IPS-18a (cell line): ENCODE measurements at regions not wholly inside any gene's neighbourhood (a gene's known extent, or its start where the extent isn't known, plus 50 kb on each side); places are given as distances from the start of the nearest gene placed in this dataset.

Experiments used
- H3K27ac ChIP-seq: one replicate; pipeline ENCODE4 v1.5.1; 2013; ENCODE audit warnings: low read length
- H3K27me3 ChIP-seq: one replicate; pipeline ENCODE4 v1.6.1; 2013; ENCODE audit warnings: mild to moderate bottlenecking, low read length; ENCODE audit not compliant: control insufficient read depth, insufficient read depth
- H3K36me3 ChIP-seq: one replicate; pipeline ENCODE4 v1.6.1; 2013; ENCODE audit warnings: low read depth, low read length; ENCODE audit not compliant: control insufficient read depth
- H3K4me1 ChIP-seq: one replicate; pipeline ENCODE4 v1.6.1; 2013; ENCODE audit warnings: low read depth, low read length; ENCODE audit not compliant: control insufficient read depth
- H3K4me3 ChIP-seq: one replicate; pipeline ENCODE4 v1.5.1; 2013; ENCODE audit warnings: low read length
- H3K9ac ChIP-seq: one replicate; pipeline ENCODE4 v1.6.1; 2013; ENCODE audit warnings: mild to moderate bottlenecking, low read length, moderate library complexity
- H3K9me3 ChIP-seq: one replicate; pipeline ENCODE4 v1.6.1; 2013; ENCODE audit warnings: low read depth, low read length; ENCODE audit not compliant: control insufficient read depth

DNA sequence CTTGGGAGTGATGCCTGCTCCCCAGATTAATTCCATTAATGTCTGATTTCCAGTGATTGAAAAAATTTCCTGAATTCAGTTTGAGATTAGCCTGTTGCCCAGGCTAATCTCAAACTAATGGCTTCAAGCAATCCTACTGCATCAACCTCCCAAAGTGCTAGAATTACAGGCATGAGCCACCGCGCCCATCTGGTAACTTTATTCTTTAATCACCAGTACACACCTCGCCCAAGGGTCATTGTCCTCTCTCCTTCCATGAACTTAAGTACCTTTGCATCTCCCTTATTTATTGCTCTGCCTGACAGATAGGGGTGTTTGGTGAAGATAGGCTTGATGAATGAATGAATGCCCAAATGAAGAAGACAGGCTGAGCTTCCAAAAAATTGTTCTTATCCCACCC lies 366.5 kb downstream of the SIPA1L2 start:
- no peaks in the 10 kb centered on the region for H3K36me3 ChIP-seq
- H3K9me3 ChIP-seq: no peaks in the 10 kb centered on the region
- H3K27me3 ChIP-seq: peaks cover 4% of the 10 kb centered on the region
- H3K4me3 ChIP-seq: no peak overlapping the region
- no peaks in the 10 kb centered on the region for H3K4me1 ChIP-seq
- no peak overlapping the region for H3K27ac ChIP-seq
- no peak overlapping the region for H3K9ac ChIP-seq

DNA sequence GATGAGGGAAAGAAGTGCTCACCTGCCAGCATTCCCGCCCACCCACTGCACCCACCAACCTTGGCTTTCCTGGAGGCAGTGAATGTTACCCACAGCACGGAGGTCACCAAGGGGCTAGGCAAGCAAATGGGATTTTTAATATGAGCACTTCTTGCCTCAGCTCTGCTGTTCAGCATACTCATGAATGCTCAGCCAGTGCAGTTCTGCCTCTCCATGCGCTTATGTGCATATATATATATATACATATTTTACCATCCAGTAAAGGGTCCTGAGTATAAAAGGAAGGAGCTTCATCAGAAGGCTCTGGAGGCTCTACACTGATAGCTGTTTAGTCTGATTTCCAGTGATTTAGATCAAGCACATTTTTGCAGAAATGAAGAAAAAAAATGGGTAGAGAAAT lies 366.9 kb downstream of the SIPA1L2 start:
- H3K4me3 ChIP-seq: no peak overlapping the region
- H3K36me3 ChIP-seq: no peaks in the 10 kb centered on the region
- no peaks in the 10 kb centered on the region for H3K9me3 ChIP-seq
- H3K27ac ChIP-seq: no peak overlapping the region
- H3K9ac ChIP-seq: no peak overlapping the region
- H3K4me1 ChIP-seq: no peaks in the 10 kb centered on the region
- H3K27me3 ChIP-seq: peaks cover 4% of the 10 kb centered on the region

- Histone ChIP-seq H3K27ac (no peak overlapping the region), H3K9ac (no peak overlapping the region), H3K27me3 (peaks cover 21% of the 10 kb centered on the region), H3K4me1 (no peaks in the 10 kb centered on the region), H3K9me3 (no peaks in the 10 kb centered on the region), H3K36me3 (no peaks in the 10 kb centered on the region), H3K4me3 (no peak overlapping the region)
Observed at GRCh38 chr1:232260861-232261260, 369.1 kb downstream of the SIPA1L2 start.

- no peaks in the 10 kb centered on the region for H3K9me3 ChIP-seq
Observed at GRCh38 chr1:232260045-232260444, 369.9 kb downstream of the SIPA1L2 start.

DNA sequence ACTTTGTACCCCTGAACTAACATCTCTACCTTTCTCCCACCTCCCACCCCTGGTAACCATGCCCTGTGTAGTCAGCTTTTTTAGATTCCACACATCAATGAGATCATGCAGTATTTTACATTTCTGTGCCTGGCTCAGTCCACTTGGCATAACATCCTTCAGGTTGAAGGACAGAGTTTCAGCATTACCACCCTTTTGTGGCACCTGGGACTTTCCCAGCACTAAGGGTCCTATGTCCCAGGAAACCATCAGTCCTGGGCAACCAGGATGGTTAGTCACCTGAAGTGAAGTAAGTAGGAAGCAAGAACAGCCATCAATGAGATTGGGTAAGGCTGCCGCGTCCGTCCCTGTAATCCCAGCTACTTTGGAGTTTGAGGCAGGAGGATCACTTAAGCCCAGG lies 370.6 kb downstream of the SIPA1L2 start:
- H3K9me3 ChIP-seq: no peaks in the 10 kb centered on the region

More at GRCh38 chr1:232260045-232260444, 369.9 kb downstream of the SIPA1L2 start:
- Histone ChIP-seq H3K27me3 (peaks cover 29% of the 10 kb centered on the region), H3K4me3 (no peak overlapping the region), H3K27ac (no peak overlapping the region), H3K4me1 (no peaks in the 10 kb centered on the region), H3K9ac (no peak overlapping the region), H3K36me3 (no peaks in the 10 kb centered on the region)

DNA sequence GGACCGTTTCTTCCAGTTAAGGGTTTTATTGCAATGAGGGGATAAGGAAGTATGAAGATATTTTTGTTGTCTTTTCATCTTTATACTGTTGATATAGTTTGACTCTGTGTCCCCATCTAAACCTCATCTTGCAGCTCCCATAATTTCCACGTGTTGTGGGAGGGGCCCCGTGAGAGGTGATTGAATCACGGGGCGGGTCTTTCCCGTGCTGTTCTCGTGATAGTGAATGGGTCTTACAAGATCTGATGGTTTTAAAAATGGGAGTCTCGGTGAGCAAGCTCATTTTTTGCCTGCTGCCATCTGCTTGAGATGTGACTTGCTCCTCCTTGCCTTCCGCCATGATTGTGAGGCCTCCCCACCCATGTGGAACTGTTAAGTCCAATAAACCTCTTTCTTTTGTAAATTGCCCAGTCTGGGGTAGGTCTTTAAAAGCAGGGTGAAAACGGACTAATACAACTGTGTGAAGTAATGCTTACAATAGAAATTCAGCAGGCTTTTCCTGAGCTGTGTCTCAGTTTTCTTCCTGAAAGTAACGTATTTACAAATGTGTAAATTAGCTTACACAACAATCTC lies 377.3 kb downstream of the SIPA1L2 start:
- Histone ChIP-seq H3K36me3 (no peaks in the 10 kb centered on the region), H3K9ac (no peak overlapping the region), H3K9me3 (no peaks in the 10 kb centered on the region), H3K4me3 (peak overlapping the region; percentile 12), H3K27me3 (peaks cover 98% of the 10 kb centered on the region), H3K4me1 (peaks cover 45% of the 10 kb centered on the region), H3K27ac (no peak overlapping the region)

More for the DNA sequence above, 370.6 kb downstream of the SIPA1L2 start:
- no peaks in the 10 kb centered on the region for H3K36me3 ChIP-seq
- peaks cover 36% of the 10 kb centered on the region for H3K27me3 ChIP-seq
- H3K9ac ChIP-seq: no peak overlapping the region
- H3K4me1 ChIP-seq: no peaks in the 10 kb centered on the region
- H3K4me3 ChIP-seq: no peak overlapping the region
- no peak overlapping the region for H3K27ac ChIP-seq

DNA sequence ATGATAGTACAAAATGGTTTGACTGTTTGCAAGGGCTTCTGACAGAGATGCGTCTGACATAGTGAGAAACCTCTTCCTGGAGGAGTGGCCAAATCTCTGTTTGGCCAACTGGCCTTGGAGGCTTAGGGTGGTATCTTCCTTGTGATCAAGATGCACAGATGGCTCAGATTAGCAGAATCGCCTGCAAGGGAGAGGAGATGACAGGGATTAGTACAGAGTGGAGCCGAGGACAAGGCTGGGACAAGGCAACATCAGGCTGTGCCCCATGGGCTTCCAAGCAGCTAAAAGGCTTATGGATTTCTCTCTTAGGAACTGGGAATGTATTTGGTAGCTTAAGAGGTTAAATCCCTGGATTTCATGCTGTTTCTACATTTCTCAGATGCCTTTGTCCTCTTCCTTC lies 379.1 kb downstream of the SIPA1L2 start:
- Histone ChIP-seq H3K4me1 (peaks cover 45% of the 10 kb centered on the region), H3K27ac (no peak overlapping the region), H3K9ac (no peak overlapping the region), H3K36me3 (no peaks in the 10 kb centered on the region), H3K27me3 (peaks cover 100% of the 10 kb centered on the region), H3K9me3 (no peaks in the 10 kb centered on the region), H3K4me3 (no peak overlapping the region)

DNA sequence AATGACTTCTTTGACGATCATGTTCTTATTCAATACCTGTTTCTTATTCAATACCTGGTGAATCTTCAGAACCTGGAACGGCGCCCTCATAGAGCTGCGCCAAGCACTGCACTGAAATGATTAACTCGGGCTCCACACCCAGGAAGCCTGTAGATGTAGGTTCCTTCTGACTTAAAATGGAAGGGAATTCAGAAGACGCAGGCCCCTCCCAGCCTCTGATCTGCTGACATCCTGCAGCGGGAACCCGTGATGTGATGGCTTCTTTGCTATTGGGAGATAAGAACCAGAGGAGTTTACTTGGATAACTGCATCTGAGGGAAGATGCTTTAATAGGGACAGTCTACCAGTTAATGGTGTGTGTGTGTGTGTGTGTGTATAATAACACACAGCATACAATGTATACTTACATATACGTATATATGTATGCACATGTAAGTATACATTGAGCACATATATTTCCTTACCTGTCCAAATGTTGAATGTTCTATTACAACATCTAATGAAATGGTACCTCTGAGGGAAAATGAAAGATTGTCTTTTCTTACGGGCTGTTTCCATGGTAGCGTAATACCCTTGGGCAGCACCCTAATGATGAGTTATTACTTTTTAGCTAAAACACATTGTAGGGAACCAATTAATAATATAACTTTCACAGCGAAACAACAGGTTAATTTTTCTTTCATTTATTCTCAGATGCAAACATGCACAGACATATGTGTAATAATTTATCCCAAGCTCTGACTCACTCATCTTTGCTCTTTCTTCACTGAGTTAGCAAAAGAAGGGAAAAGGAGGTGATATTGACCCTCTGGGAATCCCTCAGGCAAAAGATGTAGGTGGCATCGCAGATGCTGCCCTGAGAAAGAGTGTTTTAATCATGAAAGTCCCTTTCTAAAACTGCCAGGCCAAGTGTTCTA lies 379.8 kb downstream of the SIPA1L2 start:
- Histone ChIP-seq H3K27me3 (peaks cover 98% of the 10 kb centered on the region), H3K36me3 (no peaks in the 10 kb centered on the region), H3K9me3 (no peaks in the 10 kb centered on the region), H3K4me1 (peaks cover 45% of the 10 kb centered on the region), H3K9ac (no peak overlapping the region), H3K27ac (no peak overlapping the region), H3K4me3 (no peak overlapping the region)

GRCh38 chr1:232249339-232249738 lies 380.6 kb downstream of the SIPA1L2 start:
- Histone ChIP-seq H3K27me3 (peaks cover 95% of the 10 kb centered on the region), H3K36me3 (no peaks in the 10 kb centered on the region), H3K9me3 (no peaks in the 10 kb centered on the region), H3K27ac (no peak overlapping the region), H3K4me1 (peaks cover 45% of the 10 kb centered on the region), H3K4me3 (no peak overlapping the region), H3K9ac (no peak overlapping the region)

DNA sequence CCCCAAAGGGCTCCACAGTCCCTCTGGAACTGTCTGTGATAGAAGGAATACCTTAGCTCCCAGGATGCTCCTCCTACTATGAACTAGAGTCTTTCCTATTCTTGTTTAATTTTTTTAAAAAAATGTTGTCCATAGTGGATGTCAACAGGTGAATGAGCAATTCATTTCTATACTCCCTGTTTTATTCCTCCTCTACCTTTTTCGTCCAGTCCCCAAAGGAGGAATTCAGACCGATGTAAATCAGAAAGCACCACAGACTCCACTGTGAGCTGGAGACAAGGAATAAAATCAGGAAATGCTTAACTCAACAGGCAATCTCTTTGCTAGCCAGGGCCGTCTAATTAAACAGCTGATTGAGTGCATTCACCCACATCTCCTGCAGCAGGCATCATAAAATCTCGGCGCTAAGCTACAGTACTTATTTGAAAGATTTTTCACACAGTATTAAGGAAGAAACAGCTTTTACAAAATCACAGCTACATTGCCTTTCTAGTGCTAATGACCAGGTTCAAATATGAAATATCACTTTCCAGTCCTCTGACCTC lies 381.6 kb downstream of the SIPA1L2 start:
- Histone ChIP-seq H3K27me3 (peaks cover 92% of the 10 kb centered on the region), H3K4me1 (peaks cover 44% of the 10 kb centered on the region), H3K9me3 (no peaks in the 10 kb centered on the region), H3K27ac (no peak overlapping the region), H3K36me3 (no peaks in the 10 kb centered on the region), H3K4me3 (no peak overlapping the region), H3K9ac (no peak overlapping the region)

- no peaks in the 10 kb centered on the region for H3K9me3 ChIP-seq
- H3K4me1 ChIP-seq: peaks cover 39% of the 10 kb centered on the region
- no peak overlapping the region for H3K4me3 ChIP-seq
- peaks cover 85% of the 10 kb centered on the region for H3K27me3 ChIP-seq
- no peak overlapping the region for H3K27ac ChIP-seq
- H3K36me3 ChIP-seq: no peaks in the 10 kb centered on the region
- H3K9ac ChIP-seq: no peak overlapping the region
Observed at GRCh38 chr1:232247669-232248068, 382.3 kb downstream of the SIPA1L2 start.
